K562 (cell line): ENCODE measurements at regions not wholly inside any gene's neighbourhood (a gene's known extent, or its start where the extent isn't known, plus 50 kb on each side); places are given as distances from the start of the nearest gene placed in this dataset.

Experiments used
- ATAC-seq: fragments of 200-7000 bp; cut with Tn5 transposase; 3 replicates; pipeline ENCODE4 v1.9.1; 2020; ENCODE audit warnings: moderate library complexity
- BruUV-seq: library from RNA; stranded (reverse); fragments of 400-500 nt; replicated peaks from 2 replicates; lab custom pipeline; 2021; lab: Mats Ljungman, UMichigan
- CTCF ChIA-PET: fragments of 300-600 bp; formaldehyde crosslinking; extraction: SDS; loops from one replicate; lab custom pipeline; 2021; ENCODE audit warnings: low intra/inter-chr PET ratio; lab: Yijun Ruan, JAX
- POLR2A ChIA-PET: fragments of 300-600, 350-650 bp; sonication (Branson Sonifier 250); formaldehyde crosslinking; extraction: SDS; loops from one replicate; lab custom pipeline; 2021; ENCODE audit warnings: antibody characterized with exemption, inconsistent platforms; lab: Yijun Ruan, JAX
- DNase-seq, 4 experiments: peaks; one replicate each; pipeline versions ENCODE4 v3.0.0 to v3.0.0-alpha.2; 2011 to 2018; ENCODE audit warnings: low spot score in 3 of 4, mixed read lengths in 3 of 4; ENCODE audit errors: extremely low read depth in 1 of 4
- FAIRE-seq: peaks from 2 replicates; lab custom pipeline; 2011; peaks lifted over from hg19 to GRCh38; lab: Jason Lieb, UNC
- H2AFZ ChIP-seq: 2 replicates; pipeline ENCODE4 v1.6.0; 2011; ENCODE audit warnings: low read depth, low read length, control low read depth, inconsistent platforms
- H3K27ac ChIP-seq: fragments of 200-600 bp; 3 replicates; pipeline ENCODE4 v1.8.0; 2011; ENCODE audit warnings: low read depth, mild to moderate bottlenecking, control low read depth, inconsistent platforms, low read length, moderate library complexity, mixed read lengths; ENCODE audit errors: extremely low read depth
- H3K27me3 ChIP-seq, 2 experiments: fragments of 300-600 bp in 1 of 2; 2 replicates in 1 of 2; 3 replicates in 1 of 2; pipeline versions ENCODE4 v1.6.0 to v1.8.0; 2011; ENCODE audit warnings: inconsistent platforms in 2 of 2, low read length in 2 of 2, mild to moderate bottlenecking in 1 of 2, mixed read lengths in 1 of 2, moderate library complexity in 1 of 2; ENCODE audit not compliant: control insufficient read depth in 2 of 2, insufficient read depth in 2 of 2
- H3K36me3 ChIP-seq: fragments of 300-600 bp; 3 replicates; pipeline ENCODE4 v1.8.0; 2011; ENCODE audit warnings: mild to moderate bottlenecking, low read length, inconsistent platforms; ENCODE audit not compliant: control insufficient read depth, insufficient read depth
- H3K4me1 ChIP-seq, 2 experiments: fragments of 200-600 bp in 1 of 2; replicated peaks in 1 of 2; 2 replicates in 1 of 2; 3 replicates in 1 of 2; pipeline versions ENCODE4 v1.5.1 to v1.8.0; 2011; ENCODE audit warnings: inconsistent platforms in 2 of 2, low read length in 2 of 2, mild to moderate bottlenecking in 1 of 2, mixed read lengths in 1 of 2, moderate library complexity in 1 of 2; ENCODE audit not compliant: control insufficient read depth in 2 of 2, insufficient read depth in 2 of 2
- H3K4me2 ChIP-seq: 2 replicates; pipeline ENCODE4 v1.6.1; 2011; ENCODE audit warnings: low read length, control low read depth, inconsistent platforms, mixed read lengths; ENCODE audit not compliant: insufficient read depth
- H3K4me3 ChIP-seq: fragments of 200-600 bp; sonication (generic), shearing (Covaris generic); 2 replicates; pipeline ENCODE4 v1.5.1; 2016; ENCODE audit warnings: control low read depth, inconsistent platforms
- H3K79me2 ChIP-seq: fragments of 200-600 bp; 3 replicates; pipeline ENCODE4 v1.8.0; 2011; ENCODE audit warnings: low read length, inconsistent platforms; ENCODE audit not compliant: control insufficient read depth, insufficient read depth
- H3K9ac ChIP-seq, 2 experiments: 2 replicates each; pipeline versions ENCODE4 v1.6.0 to v1.6.1; 2011; ENCODE audit warnings: low read depth in 2 of 2, low read length in 2 of 2, control low read depth in 1 of 2, inconsistent platforms in 1 of 2, mild to moderate bottlenecking in 1 of 2, mixed read lengths in 1 of 2; ENCODE audit not compliant: insufficient read depth in 1 of 2
- H3K9me1 ChIP-seq: one replicate; pipeline ENCODE4 v1.6.0; 2011; ENCODE audit warnings: inconsistent platforms, mild to moderate bottlenecking, low read length, moderate library complexity; ENCODE audit not compliant: control insufficient read depth, insufficient read depth
- H3K9me3 ChIP-seq: replicated peaks from 2 replicates; pipeline ENCODE4 v1.5.1; 2011; ENCODE audit warnings: low read depth, low read length, inconsistent platforms; ENCODE audit not compliant: control insufficient read depth, insufficient read depth
- H4K20me1 ChIP-seq: replicated peaks from 2 replicates; pipeline ENCODE4 v1.6.1; 2011; ENCODE audit warnings: low read length, inconsistent platforms, mixed read lengths; ENCODE audit not compliant: control insufficient read depth, insufficient read depth
- E2F6 ChIP-seq, 2 experiments: IDR thresholded peaks; 2 replicates each; pipeline ENCODE4 v1.6.1; 2011; ENCODE audit warnings: borderline replicate concordance in 1 of 2, control low read depth in 1 of 2, low read depth in 1 of 2, low read length in 1 of 2, mild to moderate bottlenecking in 1 of 2, mixed read lengths in 1 of 2, moderate library complexity in 1 of 2; ENCODE audit not compliant: insufficient read depth in 1 of 2, insufficient read length in 1 of 2, poor library complexity in 1 of 2, severe bottlenecking in 1 of 2; ENCODE audit errors: extremely low read depth in 1 of 2
- EWSR1 ChIP-seq: fragments of 450-650 bp; IDR thresholded peaks from 2 replicates; pipeline ENCODE4 v1.6.1; 2018; ENCODE audit warnings: borderline replicate concordance, mild to moderate bottlenecking, low read depth, moderate library complexity; ENCODE audit not compliant: partially characterized antibody
- MCM7 ChIP-seq, 2 experiments: fragments of 450-650 bp; IDR thresholded peaks; 2 replicates each; pipeline ENCODE4 v1.6.1; 2016 to 2018
- NR3C1 ChIP-seq: sonication (generic); formaldehyde crosslinking; IDR thresholded peaks from 2 replicates; pipeline ENCODE4 v1.8.1; 2022; ENCODE audit warnings: missing genetic modification reagents
- TAF7 ChIP-seq: fragments of 450-650 bp; IDR thresholded peaks from 2 replicates; pipeline ENCODE4 v1.6.1; 2016; ENCODE audit warnings: missing genetic modification characterization, missing compliant biosample characterization
- ZNF583 ChIP-seq: fragments of 250-450 bp; sonication (Bioruptor Pico); IDR thresholded peaks from 2 replicates; pipeline ENCODE4 v1.4.0; 2020
- WGBS: fragments of 100-300 bp; shearing (Covaris generic); methylation state at CpG from one replicate; pipeline ENCODE4 v1.1.6; 2016; ENCODE audit warnings: low coverage, mixed read lengths; ENCODE audit not compliant: insufficient coverage; ENCODE audit errors: missing lambda C conversion rate; 5-methylcytosine and 5-hydroxymethylcytosine counted together
- in situ Hi-C: fragments of 300-500 bp; cut with MboI; formaldehyde crosslinking; loops from 4 replicates; pipeline ENCODE4 v1.15.0; 2018; ENCODE audit warnings: inconsistent platforms, mixed read lengths
- intact Hi-C: fragments of 100-400 bp; cut with micrococcal nuclease; formaldehyde crosslinking; loops from 2 replicates; pipeline ENCODE4 v1.14.2; 2022

DNA sequence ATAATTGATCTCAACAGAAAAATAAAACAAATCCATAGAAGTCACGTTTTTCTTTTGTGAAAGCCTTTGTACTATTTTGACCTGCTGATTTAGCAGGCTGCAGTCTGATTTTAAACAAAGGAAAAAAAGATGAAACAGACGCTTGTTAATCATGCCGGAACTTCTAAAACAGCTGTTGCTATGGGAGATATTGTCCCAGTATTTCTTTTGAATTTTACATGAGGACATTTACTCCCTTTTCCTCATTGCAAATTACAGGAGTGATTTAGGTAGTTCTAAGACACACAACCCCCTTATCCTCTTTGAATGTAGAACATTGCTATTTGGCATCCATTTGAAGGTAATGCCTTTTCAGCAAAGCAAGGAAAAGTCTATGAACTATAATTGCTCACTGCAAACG is 416.1 kb downstream of the BCKDHB start:
- H3K9me1 ChIP-seq = no peaks in the 10 kb centered on the region
- H3K9me3 ChIP-seq = no peaks in the 10 kb centered on the region
- no peaks in the 10 kb centered on the region for H4K20me1 ChIP-seq
- H3K36me3 ChIP-seq = no peaks in the 10 kb centered on the region
- intact Hi-C loops (no loop called here), in situ Hi-C loops (no loop called here)
- no peak overlapping the region for H3K4me2 ChIP-seq
- ChIA-PET CTCF (no interaction called here), POLR2A (no interaction called here)
- no peak overlapping the region for H2AFZ ChIP-seq
- TF ChIP-seq EWSR1 (no peak), MCM7 (IDR thresholded peaks at IDR 0.05) (no peak), TAF7 (no peak), ZNF583 (no peak), NR3C1 (CRISPR knock-in tag) (no peak), E2F6 (IDR thresholded peaks at IDR 0.05; ENCODE audit: borderline replicate concordance in 1 of 2, extremely low read depth in 1 of 2, insufficient read depth in 1 of 2, insufficient read length in 1 of 2, low read depth in 1 of 2, low read length in 1 of 2, poor library complexity in 1 of 2, severe bottlenecking in 1 of 2) (no peak)
- FAIRE-seq (no peak), DNase-seq (no peak), ATAC-seq (no peak)
- H3K4me1 ChIP-seq = no peaks in the 10 kb centered on the region
- no peaks in the 10 kb centered on the region for H3K27me3 ChIP-seq
- H3K4me3 ChIP-seq = no peak overlapping the region
- WGBS = 0% methylated on average over 4 of the region's 4 CpGs
- no peak overlapping the region for H3K27ac ChIP-seq
- no TSS peak for BruUV-seq
- no peak overlapping the region for H3K9ac ChIP-seq
- no peaks in the 10 kb centered on the region for H3K79me2 ChIP-seq
